HepG2 (cell line): ENCODE measurements at regions not wholly inside any gene's neighbourhood (a gene's known extent, or its start where the extent isn't known, plus 50 kb on each side); places are given as distances from the start of the nearest gene placed in this dataset.

Source experiments
- ETV6 ChIP-seq: sonication (generic); formaldehyde crosslinking; conservative IDR thresholded peaks from 2 replicates; pipeline ENCODE4 v1.4.0; 2020; ENCODE audit warnings: missing genetic modification reagents
- FOXJ3 ChIP-seq: sonication (generic); formaldehyde crosslinking; IDR thresholded peaks from 2 replicates; pipeline ENCODE4 v1.4.0; 2020; ENCODE audit warnings: missing genetic modification reagents, mild to moderate bottlenecking, borderline replicate concordance
- KLF9 ChIP-seq: IDR thresholded peaks from 2 replicates; pipeline ENCODE4 v1.6.1; 2016; ENCODE audit warnings: low read depth
- PRMT3 ChIP-seq: sonication (generic); formaldehyde crosslinking; IDR thresholded peaks from 2 replicates; pipeline ENCODE4 v1.8.1; 2022; ENCODE audit warnings: low read depth, mild to moderate bottlenecking, moderate library complexity, missing genetic modification reagents, borderline replicate concordance
- RBM22 ChIP-seq: fragments of 200-400 bp; formaldehyde crosslinking; optimal IDR thresholded peaks from 2 replicates; pipeline ENCODE3; 2017; ENCODE audit warnings: mild to moderate bottlenecking, low read length, moderate library complexity
- SKIL ChIP-seq: sonication (generic); formaldehyde crosslinking; IDR thresholded peaks from 2 replicates; pipeline ENCODE4 v1.8.0; 2022; ENCODE audit warnings: missing genetic modification reagents, mild to moderate bottlenecking, moderate library complexity, borderline replicate concordance
- TCF12 ChIP-seq, 2 experiments: fragments of 450-650 bp in 1 of 2; sonication (generic) in 1 of 2; formaldehyde crosslinking in 1 of 2; IDR thresholded peaks; 2 replicates each; pipeline versions ENCODE4 v1.6.1 to v1.8.0; 2017 to 2022; ENCODE audit warnings: antibody characterized with exemption in 1 of 2, mild to moderate bottlenecking in 1 of 2, missing genetic modification reagents in 1 of 2, moderate library complexity in 1 of 2
- TSC22D2 ChIP-seq: sonication (generic); formaldehyde crosslinking; IDR thresholded peaks from 2 replicates; pipeline ENCODE4 v1.5.1; 2020; ENCODE audit warnings: missing genetic modification reagents, mild to moderate bottlenecking, borderline replicate concordance
- ZBED4 ChIP-seq: sonication (generic); formaldehyde crosslinking; IDR thresholded peaks from 2 replicates; pipeline ENCODE4 v1.4.0; 2020; ENCODE audit warnings: missing genetic modification reagents, borderline replicate concordance
- ZNF251 ChIP-seq: sonication (generic); formaldehyde crosslinking; IDR thresholded peaks from 2 replicates; pipeline ENCODE4 v1.9.0; 2021; ENCODE audit warnings: mild to moderate bottlenecking, missing genetic modification reagents
- ZNF337 ChIP-seq: sonication (generic); formaldehyde crosslinking; IDR thresholded peaks from 2 replicates; pipeline ENCODE4 v1.5.1; 2020; ENCODE audit warnings: missing genetic modification reagents, low read depth, mild to moderate bottlenecking, borderline replicate concordance
- ZSCAN9 ChIP-seq: IDR thresholded peaks from 2 replicates; pipeline ENCODE4 v1.6.1; 2016; ENCODE audit warnings: borderline replicate concordance

GRCh38 chr5:67942421-67942820 lies 273.1 kb upstream of the PIK3R1 start (continued):
- TF ChIP-seq ZBED4 (CRISPR knock-in tag) (no peak), SKIL (CRISPR knock-in tag) (no peak), FOXJ3 (no peak), KLF9 (CRISPR knock-in tag) (no peak), ETV6 (no peak), ZNF337 (CRISPR knock-in tag) (no peak), TCF12 (IDR thresholded peaks at IDR 0.05) (no peak), TCF12 (CRISPR knock-in tag; IDR thresholded peaks at IDR 0.05) (no peak), ZNF251 (CRISPR knock-in tag) (no peak), RBM22 (no peak), PRMT3 (CRISPR knock-in tag) (no peak), ZSCAN9 (CRISPR knock-in tag) (no peak), TSC22D2 (CRISPR knock-in tag) (no peak)
